H1 (cell line): ENCODE measurements at regions not wholly inside any gene's neighbourhood (a gene's known extent, or its start where the extent isn't known, plus 50 kb on each side); places are given as distances from the start of the nearest gene placed in this dataset.

Experiments
- ASH2L ChIP-seq: fragments of 200-600, 300-600 bp; sonication (generic); IDR thresholded peaks from one replicate; pipeline ENCODE4 v1.7.1; 2017; ENCODE audit warnings: low read length
- CEBPB ChIP-seq: IDR thresholded peaks from 2 replicates; pipeline ENCODE4 v1.6.1; 2012; ENCODE audit warnings: low read depth, low read length
- CHD7 ChIP-seq: fragments of 300-600 bp; sonication (generic); IDR thresholded peaks from 2 replicates; pipeline ENCODE4 v1.7.1; 2012; ENCODE audit warnings: low read length, moderate library complexity, mild to moderate bottlenecking, inconsistent platforms; ENCODE audit not compliant: insufficient replicate concordance
- GABPA ChIP-seq: IDR thresholded peaks from 2 replicates; pipeline ENCODE4 v1.6.1; 2011; ENCODE audit warnings: mild to moderate bottlenecking, low read length, moderate library complexity, borderline replicate concordance; ENCODE audit not compliant: insufficient read depth
- GTF2F1 ChIP-seq: IDR thresholded peaks from 2 replicates; pipeline ENCODE4 v1.6.1; 2012; ENCODE audit warnings: low read depth, low read length, improper control_type of control experiment, borderline replicate concordance
- JUN ChIP-seq: IDR thresholded peaks from 2 replicates; pipeline ENCODE4 v1.6.1; 2011; ENCODE audit warnings: low read depth, mild to moderate bottlenecking, improper control_type of control experiment, low read length
- PHF8 ChIP-seq: fragments of 200-600 bp; sonication (generic); conservative IDR thresholded peaks from 2 replicates; pipeline ENCODE4 v1.7.1; 2012; ENCODE audit warnings: low read depth, mild to moderate bottlenecking, inconsistent platforms, low read length, moderate library complexity
- SIRT6 ChIP-seq: IDR thresholded peaks from one replicate; pipeline ENCODE4 v1.7.1; 2012; ENCODE audit warnings: low read length, inconsistent platforms

GRCh38 chr2:217614096-217614495, 388.7 kb downstream of the TNS1 start (continued):
- TF ChIP-seq CHD7 (no peak), GABPA (no peak), SIRT6 (no peak), GTF2F1 (no peak), PHF8 (no peak), ASH2L (no peak), JUN (no peak), CEBPB (no peak)
